GM20431 (cell line): ENCODE measurements at regions not wholly inside any gene's neighbourhood (a gene's known extent, or its start where the extent isn't known, plus 50 kb on each side); places are given as distances from the start of the nearest gene placed in this dataset.

Experiments
- in situ Hi-C: fragments of 300-500 bp; cut with MseI, MboI; formaldehyde crosslinking; loops from one replicate; pipeline ENCODE4 v1.15.0; 2020; ENCODE audit warnings: low sequenced_read_pairs; ENCODE audit not compliant: unreplicated experiment

DNA sequence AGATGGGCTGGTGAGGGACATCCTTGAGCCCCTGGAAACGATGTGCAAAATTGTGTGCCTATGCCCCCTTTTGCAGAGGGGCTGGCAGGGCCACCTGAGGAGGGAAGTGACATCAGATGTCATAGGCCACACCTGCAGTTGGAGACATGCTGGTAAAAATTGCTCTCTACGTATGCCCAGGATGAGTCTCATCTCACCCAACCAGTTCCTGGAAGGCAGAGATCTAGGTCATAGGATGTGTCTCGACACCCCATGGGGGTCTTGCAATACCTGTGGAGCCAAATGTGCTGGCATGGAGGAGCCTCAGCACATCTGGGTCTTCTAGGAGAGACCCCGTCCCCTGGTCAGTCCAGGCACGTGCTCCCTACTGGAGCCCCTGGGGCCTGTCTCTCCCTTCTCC, 96.5 kb upstream of the TLE3 start:
- in situ Hi-C loops = no loop called here

DNA sequence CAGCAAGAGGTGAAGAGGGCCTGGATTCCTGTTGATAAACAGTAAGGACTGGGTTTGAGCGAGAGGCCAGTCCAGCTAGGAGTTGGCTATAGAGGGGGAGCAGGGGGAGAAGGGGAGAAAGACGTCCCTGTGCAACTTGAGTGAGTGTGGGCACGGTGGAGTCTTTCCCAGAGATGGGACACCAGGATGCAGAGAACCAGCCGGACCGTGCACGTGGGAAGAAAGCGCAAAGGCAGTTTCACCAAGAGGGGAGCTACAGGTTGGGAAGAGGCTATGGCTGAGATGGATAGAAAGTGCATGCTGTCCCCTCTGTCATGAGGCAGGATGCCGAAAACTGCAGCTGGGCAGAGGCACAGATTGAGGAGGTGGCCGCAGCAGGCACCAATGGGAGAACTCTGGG, 96.0 kb upstream of the TLE3 start:
- in situ Hi-C loops = no loop called here

DNA sequence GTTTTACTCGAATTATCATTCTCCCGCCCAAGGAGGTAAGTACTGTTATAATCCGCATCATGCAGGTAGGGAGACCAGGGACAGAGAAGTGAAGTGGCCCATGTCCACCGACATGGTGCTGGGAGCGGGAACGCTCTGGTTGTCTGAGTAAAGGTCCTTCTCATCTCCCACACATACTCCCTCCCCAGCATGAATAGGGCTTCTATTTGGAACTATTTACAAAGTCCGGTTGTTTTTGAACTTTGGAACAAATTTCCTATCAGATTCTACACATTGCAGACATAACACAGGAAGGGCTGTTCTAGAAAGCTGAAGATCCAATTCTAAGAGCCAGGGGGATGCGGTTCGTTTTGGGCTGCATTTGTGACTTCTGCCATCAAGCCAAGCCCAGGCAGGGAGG, 94.8 kb upstream of the TLE3 start:
- in situ Hi-C loops = no loop called here

DNA sequence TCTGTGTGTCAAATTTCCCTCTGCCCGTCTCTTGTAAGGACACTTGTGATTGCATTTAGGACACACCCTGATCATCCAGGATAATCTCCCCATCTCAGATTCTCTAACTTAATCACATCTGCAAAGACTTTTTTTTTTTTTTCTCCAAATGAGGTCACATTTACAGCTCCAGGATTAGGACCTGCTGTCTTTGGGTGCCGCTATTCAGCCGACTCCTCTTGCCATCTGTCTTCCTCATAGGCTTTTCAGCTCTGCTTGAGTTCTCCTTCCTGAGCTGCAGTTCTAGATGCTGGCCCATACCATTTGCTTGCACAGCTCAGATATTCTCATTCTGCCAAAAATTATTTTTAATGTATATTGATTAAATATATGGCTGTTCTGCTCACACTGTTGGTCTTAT, 94.3 kb upstream of the TLE3 start:
- in situ Hi-C loops = no loop called here

DNA sequence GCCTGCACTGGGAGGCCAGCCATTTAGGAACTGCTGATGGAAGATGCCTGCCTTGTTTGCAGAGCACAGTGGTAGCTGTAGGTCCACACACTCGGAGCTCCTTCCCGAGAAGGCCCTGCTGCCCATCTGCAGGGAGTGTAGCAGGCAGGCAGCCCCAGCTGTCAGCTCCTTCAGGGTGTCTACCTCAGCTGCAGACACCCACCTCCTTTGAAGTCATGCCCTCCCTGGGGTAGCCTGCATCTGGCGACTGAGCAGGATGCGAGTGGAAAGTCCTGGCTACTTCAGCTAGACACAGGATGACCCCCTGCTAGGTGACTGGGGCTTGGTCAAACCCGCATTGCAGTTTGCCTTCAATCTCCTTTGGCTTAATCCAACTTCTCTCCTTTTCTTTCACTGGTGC, 93.2 kb upstream of the TLE3 start:
- in situ Hi-C loops = no loop called here

DNA sequence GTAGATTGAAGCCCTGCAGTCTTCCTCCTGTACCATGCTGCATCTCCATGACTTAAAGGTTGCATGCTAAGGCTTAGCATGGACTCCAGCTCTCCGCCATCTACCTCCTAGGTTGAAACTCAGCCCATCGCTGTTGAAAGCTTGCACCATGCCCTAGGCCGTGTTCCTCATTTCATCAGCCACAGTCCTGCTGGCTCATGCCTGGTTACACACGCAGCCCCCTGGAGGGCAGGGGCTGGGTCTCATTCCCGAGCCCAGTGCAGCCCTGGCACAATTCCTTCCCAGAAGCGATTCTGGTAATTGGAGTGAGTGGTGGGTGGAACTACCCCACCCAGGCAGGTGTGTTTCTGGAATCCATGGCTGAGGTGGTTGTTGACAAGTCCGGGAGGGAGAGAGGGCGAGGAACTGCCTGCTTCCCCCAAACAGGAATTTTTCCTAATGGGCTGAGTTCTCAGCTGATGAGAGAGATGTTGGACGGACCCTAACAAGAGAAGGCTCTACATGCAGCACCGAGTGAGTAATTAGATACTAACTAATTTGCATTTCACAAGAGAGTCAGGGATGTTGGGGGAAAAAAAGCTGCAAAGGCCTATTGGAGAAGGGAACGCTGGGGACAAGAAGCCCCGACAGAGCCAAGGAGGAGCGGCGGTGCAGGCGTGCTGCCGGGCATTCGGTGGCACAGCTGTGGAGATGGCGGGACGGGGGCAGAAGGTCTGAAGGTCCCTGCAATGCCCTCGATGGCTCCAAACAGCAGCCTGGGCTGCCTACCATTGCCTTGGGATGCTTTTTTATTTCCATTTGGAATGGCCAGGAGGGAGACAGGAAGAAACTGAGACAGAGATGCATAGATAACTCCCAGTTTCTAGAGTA, 92.3 kb upstream of the TLE3 start:
- in situ Hi-C loops = no loop called here

DNA sequence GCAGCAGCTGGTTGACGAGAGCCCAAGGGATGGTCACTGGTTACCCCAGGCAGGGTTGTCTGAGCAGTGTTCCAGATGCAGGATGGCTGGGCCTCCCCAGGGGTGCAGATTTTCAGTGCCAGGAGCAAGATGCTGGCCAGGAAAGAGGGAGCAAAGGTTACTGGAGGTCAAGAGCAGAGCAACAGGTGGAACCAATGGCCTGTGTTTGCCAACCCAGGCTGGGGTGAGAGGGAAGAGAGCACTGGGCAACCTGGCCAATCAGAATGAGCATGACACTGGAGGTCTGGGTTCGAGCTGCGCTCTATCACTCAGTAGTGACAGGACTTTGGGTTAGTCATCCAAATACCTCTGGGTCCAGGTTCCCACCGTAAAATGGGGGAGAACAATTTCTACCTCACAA, 90.6 kb upstream of the TLE3 start:
- in situ Hi-C loops = no loop called here

DNA sequence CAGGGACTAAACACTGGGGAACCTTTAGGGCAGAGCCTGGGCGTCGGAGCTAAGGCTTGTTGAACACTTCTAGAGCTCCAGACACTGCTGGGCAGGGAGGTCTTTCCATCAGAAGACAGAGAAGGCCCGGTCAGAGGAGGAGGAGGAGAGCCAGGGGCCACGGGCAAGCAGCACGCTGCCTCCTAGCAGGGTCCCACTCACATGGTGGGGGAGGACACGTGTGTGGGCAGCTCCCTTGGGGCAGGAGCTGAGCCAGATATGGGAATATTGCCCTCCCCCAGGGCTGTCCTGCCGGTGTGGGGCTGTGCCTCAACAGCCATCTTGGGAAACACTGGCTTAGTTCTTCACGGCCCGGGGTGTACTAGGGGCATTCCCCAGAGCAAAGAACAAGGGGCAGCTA, 89.6 kb upstream of the TLE3 start:
- in situ Hi-C loops = no loop called here

DNA sequence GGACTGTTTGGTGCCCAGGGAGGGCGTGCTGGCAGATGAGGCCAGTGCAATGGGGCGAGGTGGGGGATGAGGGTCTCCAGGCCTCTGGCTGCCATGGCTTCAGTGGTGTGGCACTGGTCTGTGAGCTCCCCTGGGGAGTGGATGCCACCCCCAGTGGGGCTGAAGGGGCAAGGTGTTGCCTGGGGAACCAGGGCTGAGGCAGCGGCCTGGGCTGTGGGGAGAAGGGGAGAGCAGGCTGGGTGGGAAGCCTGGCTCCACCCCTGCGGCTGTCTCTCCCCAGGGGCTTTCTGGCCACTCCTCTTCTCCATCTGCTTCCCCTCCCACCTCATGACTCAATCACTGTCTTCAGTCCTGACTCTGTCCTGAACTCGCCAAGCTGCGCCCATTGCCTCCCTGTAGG, 88.4 kb upstream of the TLE3 start:
- in situ Hi-C loops = no loop called here

DNA sequence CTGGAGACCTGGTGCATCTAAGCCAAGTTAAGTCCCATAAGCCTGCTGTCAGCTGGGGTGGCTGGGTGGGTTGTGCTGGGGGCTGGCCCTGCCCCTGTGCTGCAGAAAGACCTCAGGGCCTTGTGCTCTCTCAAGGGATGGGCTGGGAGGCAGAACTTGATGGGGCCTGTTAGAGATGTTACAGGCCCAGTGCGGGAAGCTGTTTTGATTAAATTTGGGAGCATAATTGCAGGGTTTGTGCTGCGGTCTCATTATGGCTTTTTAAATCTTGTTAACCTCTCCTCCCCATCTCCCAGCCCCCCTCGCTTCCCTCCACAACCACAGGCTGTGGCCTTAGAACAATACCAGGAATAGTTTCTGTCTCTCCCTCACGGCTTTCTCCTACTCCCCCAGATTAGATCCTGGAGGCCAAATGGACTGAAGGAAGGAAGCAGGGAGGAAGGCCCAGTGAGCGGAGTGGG, 87.6 kb upstream of the TLE3 start:
- in situ Hi-C loops = no loop called here

DNA sequence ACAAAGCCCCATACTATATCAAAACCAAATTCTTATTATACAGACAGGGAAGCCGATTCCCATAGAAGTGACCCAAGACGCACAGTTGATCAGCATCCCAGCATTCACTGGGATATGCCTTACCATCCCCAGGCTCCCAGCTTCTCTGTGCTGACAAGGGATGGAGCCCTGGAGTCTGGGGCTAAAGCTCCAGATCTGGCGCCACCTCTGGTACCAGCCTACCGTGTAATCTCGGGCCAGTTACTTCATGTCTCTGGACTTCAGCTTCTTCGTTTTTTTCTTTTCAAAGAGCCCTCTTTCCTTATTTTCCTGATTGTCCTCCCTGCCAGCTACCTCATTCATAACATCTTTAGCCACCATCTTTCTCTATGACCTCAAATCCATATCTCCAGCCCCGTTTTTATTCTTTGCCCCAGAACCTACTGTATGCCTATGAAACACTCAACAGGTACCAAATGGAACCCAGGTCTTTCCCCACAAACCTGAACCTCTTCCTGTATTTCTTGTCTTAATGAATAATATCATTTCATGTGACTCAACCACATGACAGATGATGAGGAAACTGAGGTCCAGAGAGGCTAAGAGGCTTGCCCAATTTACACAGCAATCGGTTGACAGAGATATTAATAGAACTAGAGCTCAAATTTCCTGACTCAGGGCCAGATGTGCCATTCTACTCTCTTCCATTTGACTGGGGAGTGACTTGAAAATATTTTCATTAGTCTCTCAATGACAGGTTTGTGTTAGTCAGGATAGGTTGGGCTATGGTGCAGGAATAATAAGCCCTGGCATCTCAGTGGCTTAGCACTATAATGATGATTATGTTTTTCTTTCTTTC, 85.4 kb upstream of the TLE3 start:
- in situ Hi-C loops = no loop called here

DNA sequence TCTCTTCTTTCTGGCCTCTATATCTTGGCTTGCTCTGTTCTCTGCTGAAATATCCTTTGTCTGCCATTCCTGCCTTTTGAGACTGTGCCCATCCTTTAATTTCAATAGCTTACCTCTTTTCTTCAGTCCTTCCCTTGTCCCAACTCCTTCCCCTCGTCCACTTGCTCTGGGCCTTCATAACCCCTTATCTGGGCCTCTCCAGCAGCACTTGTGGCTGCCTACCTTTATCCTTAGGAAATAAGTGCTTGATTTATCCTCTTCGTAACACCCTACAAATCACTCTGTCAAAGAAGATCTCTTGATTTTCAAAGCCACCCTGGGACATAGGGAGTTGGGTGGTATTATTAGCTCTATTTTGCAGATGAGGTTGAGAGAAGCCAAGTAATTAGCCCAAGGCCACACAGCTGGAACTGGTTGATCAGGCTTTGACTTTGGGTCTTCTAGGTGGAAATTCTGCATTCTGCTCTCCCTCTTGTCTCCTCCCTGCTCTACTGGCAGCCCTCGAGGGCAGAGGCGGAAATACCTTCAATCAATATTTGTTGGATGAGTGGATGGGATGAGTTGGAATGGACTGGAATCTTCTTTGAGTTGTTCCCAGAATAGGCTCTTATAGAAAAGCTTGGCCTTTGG, 84.0 kb upstream of the TLE3 start:
- in situ Hi-C loops = no loop called here

DNA sequence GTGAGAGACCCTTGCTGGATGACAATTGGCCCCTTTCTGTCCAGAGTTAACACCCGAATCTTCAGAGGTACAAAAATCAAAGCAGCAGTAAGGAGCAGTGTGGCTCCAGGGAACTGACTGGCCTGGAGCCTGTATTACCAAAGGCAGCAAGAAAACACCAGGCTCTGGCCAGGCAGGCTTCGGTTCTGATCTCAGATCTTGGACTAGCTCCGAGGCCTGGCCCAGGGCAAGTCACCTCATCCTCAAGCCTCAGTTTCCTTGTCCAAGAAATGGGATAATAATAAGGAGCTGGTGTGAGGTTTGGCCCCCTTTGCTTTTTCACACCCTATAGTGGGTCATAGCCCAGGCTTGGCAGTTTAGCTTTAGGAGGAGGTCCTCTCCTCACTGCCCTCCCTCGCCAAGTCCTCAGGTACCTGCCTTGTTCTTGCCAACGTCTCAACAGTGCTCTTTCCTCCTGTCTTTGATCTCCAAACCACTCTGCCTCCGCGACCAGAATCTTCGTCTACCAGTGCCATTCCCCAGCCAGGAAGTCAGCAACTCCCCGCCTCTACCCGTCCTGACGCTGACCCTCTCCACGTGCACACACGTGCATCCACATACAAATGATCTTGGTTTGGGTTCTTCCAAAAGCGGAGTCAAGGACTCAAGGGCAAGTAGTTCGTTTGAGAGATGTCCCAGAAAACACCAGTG, 82.6 kb upstream of the TLE3 start:
- in situ Hi-C loops = no loop called here

DNA sequence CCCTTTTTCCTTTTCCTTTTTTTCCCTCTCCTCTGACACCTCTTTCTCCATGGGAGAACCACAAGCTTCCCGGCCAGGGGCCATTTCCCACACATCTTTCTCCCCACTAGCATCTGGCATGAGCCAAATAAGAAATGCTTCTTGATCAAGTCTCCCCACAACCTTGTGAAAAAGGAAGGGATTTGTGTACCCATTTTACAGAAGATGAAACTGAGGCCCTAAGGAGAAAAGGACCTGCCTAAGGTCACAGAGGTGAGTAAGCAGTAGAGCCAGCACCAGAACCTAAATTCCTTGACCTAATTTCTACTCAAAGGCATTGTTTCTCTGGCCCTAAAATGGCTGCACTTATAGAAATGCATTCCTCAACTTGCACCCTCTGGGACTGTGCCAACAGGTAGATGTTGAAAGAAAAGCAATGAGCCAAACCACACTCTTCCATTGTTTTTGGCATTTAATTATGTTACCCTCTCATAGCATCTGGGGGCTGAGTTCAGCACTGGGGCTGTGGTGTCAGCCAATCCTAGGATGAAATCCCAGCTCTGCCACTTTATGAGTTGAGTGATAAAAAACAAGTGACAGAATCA, 81.7 kb upstream of the TLE3 start:
- in situ Hi-C loops = no loop called here

DNA sequence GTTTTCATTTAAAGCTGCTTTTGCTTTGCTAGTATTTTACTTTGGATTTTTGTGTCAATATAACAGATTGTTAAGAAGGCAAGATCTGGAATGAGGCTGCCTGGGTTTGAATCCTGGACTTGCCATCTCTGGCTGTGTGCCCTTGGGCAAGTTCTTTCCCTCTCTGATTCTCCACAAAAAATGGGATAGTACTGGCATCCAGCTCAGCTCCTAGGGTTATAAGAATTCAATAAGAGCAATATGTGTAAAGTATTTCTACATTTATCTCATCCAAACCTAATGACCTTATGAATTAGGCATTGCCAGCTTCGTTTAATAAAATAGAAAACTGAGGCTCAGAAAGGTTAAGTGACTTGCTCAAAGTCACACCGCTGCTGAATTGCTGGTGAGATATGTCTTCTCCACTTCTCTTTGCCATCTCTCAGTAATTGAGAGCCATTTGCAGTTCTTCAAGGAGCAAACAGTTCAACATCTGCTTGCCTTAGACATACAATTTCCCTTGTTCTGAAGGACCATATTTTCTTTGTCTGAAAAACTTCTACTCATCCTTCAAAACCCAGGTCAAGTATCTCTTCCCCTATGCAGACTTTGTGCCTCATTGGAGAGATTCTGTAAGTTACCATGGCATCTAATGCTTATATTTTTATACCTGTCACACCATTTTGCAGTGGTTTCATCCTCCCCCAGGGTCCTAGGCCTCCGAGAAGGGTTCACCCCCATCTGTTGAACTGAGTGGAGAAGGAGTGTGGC, 80.8 kb upstream of the TLE3 start:
- in situ Hi-C loops = no loop called here

DNA sequence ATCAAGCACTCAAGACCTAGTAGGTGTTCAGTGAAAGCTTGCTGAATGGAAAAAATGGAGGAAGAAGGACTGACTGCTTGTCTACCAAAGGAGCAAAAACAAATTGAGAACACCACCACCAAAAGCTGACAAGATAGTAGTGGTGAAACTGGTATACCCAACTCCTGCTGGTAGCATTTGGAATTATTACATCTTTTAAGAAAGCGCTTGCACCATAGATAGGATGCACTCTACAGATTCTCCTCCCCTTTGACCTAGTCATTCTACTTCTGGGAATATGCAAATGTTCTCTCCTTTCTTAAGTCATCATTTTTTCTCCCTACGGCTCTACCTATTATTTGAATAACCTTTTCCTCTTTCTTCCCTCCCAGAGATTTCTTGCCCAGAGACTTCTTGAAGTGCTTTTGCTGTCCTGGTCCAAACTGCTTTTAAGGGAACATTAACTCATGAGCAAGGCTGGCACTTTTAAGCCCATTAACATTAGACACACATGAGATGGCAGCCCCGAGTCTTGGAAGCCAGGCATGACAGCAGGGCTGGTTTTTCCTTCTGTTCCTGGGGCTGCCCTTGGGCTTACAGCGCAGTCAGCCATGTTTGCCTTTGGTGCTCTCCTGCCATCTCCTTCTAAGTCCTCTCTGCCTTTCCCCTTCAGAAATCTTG, 75.0 kb upstream of the TLE3 start:
- in situ Hi-C loops = no loop called here

DNA sequence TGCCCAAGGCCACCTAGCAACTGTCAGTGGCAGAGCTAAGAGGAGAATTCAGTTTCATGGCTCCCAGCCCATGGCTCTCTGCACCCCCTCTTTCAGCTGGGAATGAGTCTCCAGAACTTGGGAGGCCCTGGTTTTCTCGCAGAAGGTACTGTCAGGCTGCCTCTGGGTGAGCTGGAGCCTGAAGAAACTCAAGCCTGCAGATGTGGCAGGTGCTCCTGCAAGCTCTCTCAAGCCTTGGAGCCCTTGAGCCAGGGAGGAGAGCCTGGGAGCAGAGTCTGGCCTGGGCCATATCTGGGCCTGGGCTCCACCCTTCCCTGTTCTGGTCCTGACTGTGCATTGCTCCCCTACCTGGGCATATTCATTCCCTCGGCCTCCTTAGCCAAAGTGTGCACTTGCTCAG, 74.4 kb upstream of the TLE3 start:
- in situ Hi-C loops = no loop called here

DNA sequence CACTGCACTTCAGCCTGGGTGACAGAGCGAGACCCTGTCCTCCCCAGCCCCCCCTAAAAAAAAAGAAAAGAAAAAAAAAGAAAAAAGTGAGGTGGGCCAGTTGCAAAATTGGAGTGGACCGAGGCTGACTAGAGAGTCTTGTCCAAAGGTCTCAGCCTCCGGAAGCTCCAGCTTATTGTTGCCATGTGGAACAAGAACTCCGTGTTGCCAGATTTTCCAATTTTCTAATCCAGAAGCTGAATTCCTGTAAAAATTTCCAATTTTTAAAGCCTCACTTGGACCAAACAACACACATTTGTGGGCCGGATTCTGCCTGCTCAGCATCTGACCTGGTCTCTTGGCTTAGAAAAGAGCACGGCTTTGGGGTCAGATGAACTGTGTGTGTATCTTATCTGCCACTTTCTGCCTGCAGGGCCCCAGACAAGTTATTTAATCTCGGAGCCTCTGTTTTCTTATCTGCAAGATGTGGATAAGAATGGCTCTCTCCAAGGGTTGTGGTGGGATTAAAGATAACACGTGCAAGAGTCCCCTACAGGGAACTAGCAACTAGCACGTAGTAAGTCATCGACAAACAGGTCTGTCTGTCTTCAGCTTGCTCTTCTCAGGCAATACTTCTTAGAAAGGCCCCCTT, 73.7 kb upstream of the TLE3 start:
- in situ Hi-C loops = no loop called here
